ENCODE measurements at regions not wholly inside any gene's neighbourhood (a gene's known extent, or its start where the extent isn't known, plus 50 kb on each side); places are given as distances from the start of the nearest gene placed in this dataset.

DNA sequence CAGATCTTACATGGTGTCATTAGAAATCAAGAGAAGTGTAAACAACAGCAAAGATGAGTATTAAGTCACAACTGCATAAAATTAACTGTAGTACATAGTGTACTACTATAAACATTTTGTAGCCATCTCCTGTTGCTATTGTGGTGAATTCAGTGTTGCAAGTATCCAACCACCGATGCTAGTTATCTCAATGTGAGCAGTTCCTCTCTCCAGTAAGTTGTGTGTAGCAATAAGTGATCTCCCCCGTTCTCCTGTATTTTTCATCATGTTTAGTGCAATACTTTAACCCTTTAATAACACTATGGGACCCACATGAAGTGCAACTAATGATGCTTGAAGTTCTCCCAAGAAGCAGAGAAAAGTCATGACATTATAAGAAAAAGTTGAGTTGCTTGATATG lies 264.7 kb upstream of the KCNH8 start:
- DNase-seq (ENCODE audit: low read depth): no peak
- TF ChIP-seq, protein P1, sequence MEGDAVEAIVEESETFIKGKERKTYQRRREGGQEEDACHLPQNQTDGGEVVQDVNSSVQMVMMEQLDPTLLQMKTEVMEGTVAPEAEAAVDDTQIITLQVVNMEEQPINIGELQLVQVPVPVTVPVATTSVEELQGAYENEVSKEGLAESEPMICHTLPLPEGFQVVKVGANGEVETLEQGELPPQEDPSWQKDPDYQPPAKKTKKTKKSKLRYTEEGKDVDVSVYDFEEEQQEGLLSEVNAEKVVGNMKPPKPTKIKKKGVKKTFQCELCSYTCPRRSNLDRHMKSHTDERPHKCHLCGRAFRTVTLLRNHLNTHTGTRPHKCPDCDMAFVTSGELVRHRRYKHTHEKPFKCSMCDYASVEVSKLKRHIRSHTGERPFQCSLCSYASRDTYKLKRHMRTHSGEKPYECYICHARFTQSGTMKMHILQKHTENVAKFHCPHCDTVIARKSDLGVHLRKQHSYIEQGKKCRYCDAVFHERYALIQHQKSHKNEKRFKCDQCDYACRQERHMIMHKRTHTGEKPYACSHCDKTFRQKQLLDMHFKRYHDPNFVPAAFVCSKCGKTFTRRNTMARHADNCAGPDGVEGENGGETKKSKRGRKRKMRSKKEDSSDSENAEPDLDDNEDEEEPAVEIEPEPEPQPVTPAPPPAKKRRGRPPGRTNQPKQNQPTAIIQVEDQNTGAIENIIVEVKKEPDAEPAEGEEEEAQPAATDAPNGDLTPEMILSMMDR (conservative IDR thresholded peaks at IDR 0.05; ENCODE audit: control insufficient read depth, insufficient read depth, low read depth, low read length): no peak
- no peak overlapping the region for H3K4me3 ChIP-seq (ENCODE audit: control insufficient read depth, low read depth, low read length)

DNA sequence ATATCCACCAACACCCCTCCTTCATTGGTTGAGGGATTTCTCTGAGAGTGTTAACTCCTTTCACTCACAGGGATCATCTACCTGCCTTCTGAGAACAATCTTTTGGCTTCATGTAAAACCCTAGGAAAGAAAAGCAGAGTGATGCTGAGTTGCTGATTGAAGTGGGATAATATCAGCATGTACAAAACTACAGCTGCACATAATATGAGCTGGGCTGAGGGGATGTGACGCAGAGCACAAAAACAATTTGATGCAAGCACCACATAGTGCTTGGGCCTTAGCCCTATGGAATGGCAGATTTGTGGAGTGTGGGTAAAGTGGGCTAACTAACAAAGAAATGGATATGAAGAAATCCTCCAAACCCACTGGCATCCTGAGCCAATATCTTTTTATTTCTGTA lies 267.6 kb upstream of the KCNH8 start:
- no peak overlapping the region for H3K4me3 ChIP-seq (ENCODE audit: control insufficient read depth, low read depth, low read length)
- TF ChIP-seq, protein P1 (conservative IDR thresholded peaks at IDR 0.05; ENCODE audit: control insufficient read depth, insufficient read depth, low read depth, low read length): no peak
- DNase-seq (ENCODE audit: low read depth): no peak

GRCh38 chr3:18872466-18872865 lies 275.8 kb upstream of the KCNH8 start:
- H3K4me3 ChIP-seq (ENCODE audit: control insufficient read depth, low read depth, low read length): no peak overlapping the region
- DNase-seq (ENCODE audit: low read depth): no peak
- TF ChIP-seq, protein P1 (conservative IDR thresholded peaks at IDR 0.05; ENCODE audit: control insufficient read depth, insufficient read depth, low read depth, low read length): no peak

- TF ChIP-seq, protein P1 (conservative IDR thresholded peaks at IDR 0.05; ENCODE audit: control insufficient read depth, insufficient read depth, low read depth, low read length): no peak
- DNase-seq (ENCODE audit: low read depth): no peak
- H3K4me3 ChIP-seq (ENCODE audit: control insufficient read depth, low read depth, low read length): no peak overlapping the region
Measured at GRCh38 chr3:18870642-18871041, 277.7 kb upstream of the KCNH8 start.

- DNase-seq (ENCODE audit: low read depth): no peak
- H3K4me3 ChIP-seq (ENCODE audit: control insufficient read depth, low read depth, low read length): no peak overlapping the region
- TF ChIP-seq, protein P1 (conservative IDR thresholded peaks at IDR 0.05; ENCODE audit: control insufficient read depth, insufficient read depth, low read depth, low read length): no peak
Measured at GRCh38 chr3:18870074-18870640, 278.2 kb upstream of the KCNH8 start.

DNA sequence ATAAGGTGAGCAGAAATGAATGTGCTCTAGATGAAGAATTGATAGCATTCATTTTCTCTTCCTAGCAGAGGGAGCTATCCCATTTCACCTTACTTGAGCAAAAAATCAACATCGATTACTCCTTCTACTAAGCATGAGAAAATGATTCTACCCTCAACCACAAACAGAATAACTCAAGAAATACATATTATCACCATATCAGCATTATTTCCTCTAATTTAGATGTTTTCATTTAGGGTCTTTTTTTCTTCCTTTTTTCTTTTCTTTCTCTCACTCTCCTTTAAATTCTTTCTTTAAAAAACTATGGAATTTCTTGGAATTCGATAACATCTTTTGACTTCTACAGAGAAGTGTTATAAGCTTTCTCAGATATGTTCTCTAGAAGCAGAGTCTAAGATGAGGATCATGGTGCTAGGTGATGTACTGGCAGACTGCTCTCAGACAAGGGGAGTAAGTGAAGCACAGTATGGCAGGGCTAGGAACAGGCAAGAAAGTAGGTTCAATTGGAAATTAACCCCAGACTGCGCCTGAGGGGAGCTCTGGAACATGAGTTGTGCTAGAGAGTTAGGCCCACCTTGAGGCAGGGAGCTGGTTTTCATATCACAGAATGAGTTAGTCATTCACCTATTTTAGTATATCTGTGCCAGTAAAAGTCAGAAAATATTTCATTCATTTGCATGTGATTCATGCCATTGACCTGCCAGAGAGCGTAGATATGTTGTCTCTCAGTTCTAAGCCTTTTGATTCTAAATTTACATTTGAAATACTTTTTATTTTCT lies 279.2 kb upstream of the KCNH8 start:
- DNase-seq (ENCODE audit: low read depth): no peak
- H3K4me3 ChIP-seq (ENCODE audit: control insufficient read depth, low read depth, low read length): no peak overlapping the region
- TF ChIP-seq, protein P1 (conservative IDR thresholded peaks at IDR 0.05; ENCODE audit: control insufficient read depth, insufficient read depth, low read depth, low read length): no peak
